PFSK-1 (cell line): ENCODE measurements at regions not wholly inside any gene's neighbourhood (a gene's known extent, or its start where the extent isn't known, plus 50 kb on each side); places are given as distances from the start of the nearest gene placed in this dataset.

Experiments used
- FOXP2 ChIP-seq: optimal IDR thresholded peaks from 2 replicates; pipeline ENCODE3; 2011; ENCODE audit warnings: borderline replicate concordance, control low read depth, inconsistent platforms; ENCODE audit not compliant: insufficient read depth; ENCODE audit errors: extremely low read length, extremely low read depth
- POLR2AphosphoS5 ChIP-seq: IDR thresholded peaks from 2 replicates; pipeline ENCODE4 v1.6.1; 2012; ENCODE audit warnings: low read depth, mild to moderate bottlenecking, control low read depth, low read length, moderate library complexity
- REST ChIP-seq, 2 experiments: IDR thresholded peaks; 2 replicates each; pipeline versions ENCODE4 v1.6.1 to v1.8.0; 2011 to 2012; ENCODE audit warnings: low read depth in 2 of 2, low read length in 2 of 2, control low read depth in 1 of 2, inconsistent platforms in 1 of 2, mild to moderate bottlenecking in 1 of 2, moderate library complexity in 1 of 2; ENCODE audit not compliant: insufficient read depth in 1 of 2
- SIN3A ChIP-seq: IDR thresholded peaks from 2 replicates; pipeline ENCODE4 v1.6.1; 2012; ENCODE audit warnings: mild to moderate bottlenecking, low read length, moderate library complexity, borderline replicate concordance; ENCODE audit not compliant: insufficient read depth
- TAF1 ChIP-seq: IDR thresholded peaks from 2 replicates; pipeline ENCODE4 v1.6.1; 2012; ENCODE audit warnings: low read length, control low read depth, borderline replicate concordance; ENCODE audit not compliant: insufficient read depth

DNA sequence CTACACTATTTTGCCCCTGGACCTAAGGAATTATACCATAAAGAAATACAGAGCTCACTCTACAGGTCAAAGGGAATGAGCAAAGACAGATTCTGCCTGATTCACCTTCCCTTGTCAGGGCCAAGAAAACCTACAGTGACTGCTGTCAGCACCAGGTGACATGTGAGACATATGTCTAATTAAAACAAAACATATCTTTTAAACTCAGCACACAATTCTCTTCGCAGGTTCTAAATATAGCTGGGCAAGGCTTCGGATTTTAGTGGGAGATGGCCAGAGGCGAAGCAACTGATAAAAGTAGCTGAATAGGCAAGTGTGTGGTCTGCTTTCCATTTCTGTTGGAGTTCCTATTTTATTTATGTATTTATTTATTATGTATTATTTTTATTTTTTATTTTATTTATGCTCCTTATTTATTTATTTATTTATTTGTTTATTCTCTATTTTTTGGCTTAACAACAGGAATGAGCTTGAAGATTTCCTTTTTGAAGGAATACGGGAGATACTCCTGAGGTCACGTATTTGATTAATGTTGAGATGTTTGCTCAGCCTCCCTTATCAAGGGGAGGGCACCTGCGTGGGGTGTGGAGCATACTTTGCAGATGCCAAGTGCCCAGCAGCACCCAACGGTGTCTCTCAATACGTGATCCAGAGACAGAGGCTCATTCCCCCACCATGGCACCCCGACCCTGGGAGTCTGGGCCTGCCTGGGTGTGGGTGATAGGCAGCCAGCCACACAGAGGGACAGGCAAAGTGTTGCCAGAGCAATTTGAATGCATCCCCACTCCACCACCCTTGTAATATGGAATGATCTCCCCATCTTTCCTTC is 141.8 kb downstream of the RNF152 start:
- TF ChIP-seq SIN3A (no peak), TAF1 (no peak), FOXP2 (no peak), POLR2AphosphoS5 (no peak), REST (IDR thresholded peaks at IDR 0.05; ENCODE audit: insufficient read depth in 1 of 2, low read depth in 2 of 2, low read length in 2 of 2) (no peak)

DNA sequence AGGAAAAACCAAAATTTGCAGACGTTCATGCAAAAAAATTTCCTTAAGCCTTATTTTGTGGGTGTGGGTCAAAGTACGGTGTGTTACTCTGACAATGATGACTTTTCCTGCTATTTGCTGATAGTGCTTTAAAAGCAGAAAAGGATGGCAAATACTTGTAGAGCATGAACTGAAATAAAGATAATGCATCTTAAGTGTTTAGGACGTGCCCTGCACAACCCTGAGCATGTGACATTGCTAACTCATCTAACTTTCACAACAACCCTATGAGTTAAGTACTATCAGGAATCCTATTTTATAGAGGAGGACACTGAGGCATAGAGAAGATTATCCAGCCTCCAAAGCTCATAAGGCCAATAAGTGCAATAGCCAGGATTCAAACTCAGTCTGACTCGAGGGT is 143.3 kb downstream of the RNF152 start:
- TF ChIP-seq REST (IDR thresholded peaks at IDR 0.05; ENCODE audit: insufficient read depth in 1 of 2, low read depth in 2 of 2, low read length in 2 of 2) (no peak), SIN3A (no peak), FOXP2 (no peak), POLR2AphosphoS5 (no peak), TAF1 (no peak)

DNA sequence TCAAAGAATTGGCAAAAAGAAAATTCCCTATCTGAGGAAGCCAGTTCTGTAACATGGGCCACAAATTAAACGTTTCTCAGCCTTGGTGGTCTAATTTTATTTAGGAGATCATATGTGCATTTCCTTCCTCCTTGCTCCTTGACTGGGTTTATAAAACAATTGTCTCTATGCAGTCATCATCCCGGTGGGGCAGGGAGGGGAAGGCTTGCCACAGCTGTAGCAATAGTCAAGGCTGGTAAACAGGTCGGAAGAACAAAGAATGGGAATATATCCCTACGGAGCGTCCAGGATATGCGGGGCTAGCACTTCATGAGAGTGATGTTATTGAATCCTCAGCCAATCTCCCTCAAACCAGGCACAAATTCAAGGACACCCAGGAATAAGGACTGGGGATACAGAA is 143.8 kb downstream of the RNF152 start:
- TF ChIP-seq SIN3A (no peak), REST (IDR thresholded peaks at IDR 0.05; ENCODE audit: insufficient read depth in 1 of 2, low read depth in 2 of 2, low read length in 2 of 2) (no peak), POLR2AphosphoS5 (no peak), TAF1 (no peak), FOXP2 (no peak)

GRCh38 chr18:61748004-61748403 is 144.8 kb downstream of the RNF152 start:
- TF ChIP-seq SIN3A (no peak), POLR2AphosphoS5 (no peak), TAF1 (no peak), REST (IDR thresholded peaks at IDR 0.05; ENCODE audit: insufficient read depth in 1 of 2, low read depth in 2 of 2, low read length in 2 of 2) (no peak), FOXP2 (no peak)
